GM12878 (cell line): ENCODE measurements at regions not wholly inside any gene's neighbourhood (a gene's known extent, or its start where the extent isn't known, plus 50 kb on each side); places are given as distances from the start of the nearest gene placed in this dataset.

ENCODE experiments used
- ESRRA ChIP-seq: IDR thresholded peaks from 2 replicates; pipeline ENCODE4 v1.6.1; 2012; ENCODE audit warnings: mild to moderate bottlenecking, low read length, improper control_type of control experiment
- GATAD2B ChIP-seq: fragments of 450-650 bp; conservative IDR thresholded peaks from 2 replicates; pipeline ENCODE4 v1.6.1; 2017; ENCODE audit warnings: low read depth, mild to moderate bottlenecking, moderate library complexity
- MYB ChIP-seq: fragments of 150-350 bp; IDR thresholded peaks from 2 replicates; pipeline ENCODE4 v1.6.1; 2014; ENCODE audit warnings: mild to moderate bottlenecking, low read depth, low read length, borderline replicate concordance
- RB1 ChIP-seq: fragments of 450-650 bp; formaldehyde crosslinking; IDR thresholded peaks from 2 replicates; pipeline ENCODE4 v1.6.1; 2017; ENCODE audit warnings: mild to moderate bottlenecking, borderline replicate concordance
- STAT3 ChIP-seq: IDR thresholded peaks from 2 replicates; pipeline ENCODE4 v1.6.1; 2011; ENCODE audit warnings: low read depth, low read length, improper control_type of control experiment
- WRNIP1 ChIP-seq: IDR thresholded peaks from 2 replicates; pipeline ENCODE4 v1.6.1; 2011; ENCODE audit warnings: low read depth, low read length, improper control_type of control experiment, borderline replicate concordance
- TF ChIP-seq, protein P1 (sequence below): fragments of 450-650 bp; IDR thresholded peaks from 2 replicates; pipeline ENCODE4 v1.6.1; 2016; ENCODE audit warnings: mild to moderate bottlenecking, moderate library complexity, borderline replicate concordance
- TF ChIP-seq, protein P2 (sequence below): fragments of 450-650 bp; formaldehyde crosslinking; IDR thresholded peaks from 2 replicates; pipeline ENCODE4 v1.4.0; 2022; ENCODE audit warnings: mild to moderate bottlenecking, moderate library complexity

DNA sequence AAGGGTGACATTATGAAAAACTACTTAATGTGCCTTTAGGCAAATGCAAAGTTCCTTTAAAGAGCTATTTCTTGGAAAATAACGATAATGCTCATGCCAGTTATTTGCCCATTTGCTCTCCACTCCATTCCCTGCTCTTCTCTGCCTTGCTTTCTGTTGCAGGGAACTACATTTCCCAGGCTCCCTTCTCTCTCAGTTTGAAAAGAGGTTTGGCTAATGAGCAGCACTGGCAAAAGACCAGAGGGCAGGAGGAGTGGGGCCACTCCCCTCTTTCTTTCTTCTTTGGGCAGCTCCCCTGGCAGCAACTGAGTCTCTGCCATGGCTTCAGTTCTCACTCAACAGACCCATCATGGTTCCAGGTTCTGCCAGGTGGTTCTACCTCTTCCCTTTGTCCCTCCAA, 130.5 kb downstream of the RWDD3 start (continued):
- TF ChIP-seq, protein P1, sequence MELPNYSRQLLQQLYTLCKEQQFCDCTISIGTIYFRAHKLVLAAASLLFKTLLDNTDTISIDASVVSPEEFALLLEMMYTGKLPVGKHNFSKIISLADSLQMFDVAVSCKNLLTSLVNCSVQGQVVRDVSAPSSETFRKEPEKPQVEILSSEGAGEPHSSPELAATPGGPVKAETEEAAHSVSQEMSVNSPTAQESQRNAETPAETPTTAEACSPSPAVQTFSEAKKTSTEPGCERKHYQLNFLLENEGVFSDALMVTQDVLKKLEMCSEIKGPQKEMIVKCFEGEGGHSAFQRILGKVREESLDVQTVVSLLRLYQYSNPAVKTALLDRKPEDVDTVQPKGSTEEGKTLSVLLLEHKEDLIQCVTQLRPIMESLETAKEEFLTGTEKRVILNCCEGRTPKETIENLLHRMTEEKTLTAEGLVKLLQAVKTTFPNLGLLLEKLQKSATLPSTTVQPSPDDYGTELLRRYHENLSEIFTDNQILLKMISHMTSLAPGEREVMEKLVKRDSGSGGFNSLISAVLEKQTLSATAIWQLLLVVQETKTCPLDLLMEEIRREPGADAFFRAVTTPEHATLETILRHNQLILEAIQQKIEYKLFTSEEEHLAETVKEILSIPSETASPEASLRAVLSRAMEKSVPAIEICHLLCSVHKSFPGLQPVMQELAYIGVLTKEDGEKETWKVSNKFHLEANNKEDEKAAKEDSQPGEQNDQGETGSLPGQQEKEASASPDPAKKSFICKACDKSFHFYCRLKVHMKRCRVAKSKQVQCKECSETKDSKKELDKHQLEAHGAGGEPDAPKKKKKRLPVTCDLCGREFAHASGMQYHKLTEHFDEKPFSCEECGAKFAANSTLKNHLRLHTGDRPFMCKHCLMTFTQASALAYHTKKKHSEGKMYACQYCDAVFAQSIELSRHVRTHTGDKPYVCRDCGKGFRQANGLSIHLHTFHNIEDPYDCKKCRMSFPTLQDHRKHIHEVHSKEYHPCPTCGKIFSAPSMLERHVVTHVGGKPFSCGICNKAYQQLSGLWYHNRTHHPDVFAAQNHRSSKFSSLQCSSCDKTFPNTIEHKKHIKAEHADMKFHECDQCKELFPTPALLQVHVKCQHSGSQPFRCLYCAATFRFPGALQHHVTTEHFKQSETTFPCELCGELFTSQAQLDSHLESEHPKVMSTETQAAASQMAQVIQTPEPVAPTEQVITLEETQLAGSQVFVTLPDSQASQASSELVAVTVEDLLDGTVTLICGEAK = no peak
- TF ChIP-seq MYB = no peak
- TF ChIP-seq, protein P2, sequence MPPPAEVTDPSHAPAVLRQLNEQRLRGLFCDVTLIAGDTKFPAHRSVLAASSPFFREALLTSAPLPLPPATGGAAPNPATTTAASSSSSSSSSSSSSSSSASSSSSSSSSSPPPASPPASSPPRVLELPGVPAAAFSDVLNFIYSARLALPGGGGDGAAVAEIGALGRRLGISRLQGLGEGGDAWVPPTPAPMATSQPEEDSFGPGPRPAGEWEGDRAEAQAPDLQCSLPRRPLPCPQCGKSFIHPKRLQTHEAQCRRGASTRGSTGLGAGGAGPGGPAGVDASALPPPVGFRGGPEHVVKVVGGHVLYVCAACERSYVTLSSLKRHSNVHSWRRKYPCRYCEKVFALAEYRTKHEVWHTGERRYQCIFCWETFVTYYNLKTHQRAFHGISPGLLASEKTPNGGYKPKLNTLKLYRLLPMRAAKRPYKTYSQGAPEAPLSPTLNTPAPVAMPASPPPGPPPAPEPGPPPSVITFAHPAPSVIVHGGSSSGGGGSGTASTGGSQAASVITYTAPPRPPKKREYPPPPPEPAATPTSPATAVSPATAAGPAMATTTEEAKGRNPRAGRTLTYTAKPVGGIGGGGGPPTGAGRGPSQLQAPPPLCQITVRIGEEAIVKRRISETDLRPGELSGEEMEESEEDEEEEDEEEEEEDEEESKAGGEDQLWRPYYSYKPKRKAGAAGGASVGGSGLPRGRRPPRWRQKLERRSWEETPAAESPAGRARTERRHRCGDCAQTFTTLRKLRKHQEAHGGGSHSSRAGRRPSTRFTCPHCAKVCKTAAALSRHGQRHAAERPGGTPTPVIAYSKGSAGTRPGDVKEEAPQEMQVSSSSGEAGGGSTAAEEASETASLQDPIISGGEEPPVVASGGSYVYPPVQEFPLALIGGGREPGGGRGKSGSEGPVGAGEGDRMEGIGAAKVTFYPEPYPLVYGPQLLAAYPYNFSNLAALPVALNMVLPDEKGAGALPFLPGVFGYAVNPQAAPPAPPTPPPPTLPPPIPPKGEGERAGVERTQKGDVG (CRISPR knock-in tag) = no peak
- TF ChIP-seq STAT3 = no peak
- no peak for TF ChIP-seq WRNIP1
- no peak for TF ChIP-seq RB1
- TF ChIP-seq ESRRA = no peak
- no peak for TF ChIP-seq GATAD2B
